DMS153 treated with DMSO at 0.1 percent for 48 hours (cell line): ENCODE measurements at regions not wholly inside any gene's neighbourhood (a gene's known extent, or its start where the extent isn't known, plus 50 kb on each side); places are given as distances from the start of the nearest gene placed in this dataset.
"Not testable (repeated sequence)": the region's sequence is repeated elsewhere in the genome, so short reads cannot be mapped to it uniquely, and the experiment has no call there.

ENCODE experiments used
- DNase-seq: peaks from one replicate; lab custom pipeline; 2025; ENCODE audit not compliant: unreplicated experiment; lab: John Stamatoyannopoulos, UW

DNA sequence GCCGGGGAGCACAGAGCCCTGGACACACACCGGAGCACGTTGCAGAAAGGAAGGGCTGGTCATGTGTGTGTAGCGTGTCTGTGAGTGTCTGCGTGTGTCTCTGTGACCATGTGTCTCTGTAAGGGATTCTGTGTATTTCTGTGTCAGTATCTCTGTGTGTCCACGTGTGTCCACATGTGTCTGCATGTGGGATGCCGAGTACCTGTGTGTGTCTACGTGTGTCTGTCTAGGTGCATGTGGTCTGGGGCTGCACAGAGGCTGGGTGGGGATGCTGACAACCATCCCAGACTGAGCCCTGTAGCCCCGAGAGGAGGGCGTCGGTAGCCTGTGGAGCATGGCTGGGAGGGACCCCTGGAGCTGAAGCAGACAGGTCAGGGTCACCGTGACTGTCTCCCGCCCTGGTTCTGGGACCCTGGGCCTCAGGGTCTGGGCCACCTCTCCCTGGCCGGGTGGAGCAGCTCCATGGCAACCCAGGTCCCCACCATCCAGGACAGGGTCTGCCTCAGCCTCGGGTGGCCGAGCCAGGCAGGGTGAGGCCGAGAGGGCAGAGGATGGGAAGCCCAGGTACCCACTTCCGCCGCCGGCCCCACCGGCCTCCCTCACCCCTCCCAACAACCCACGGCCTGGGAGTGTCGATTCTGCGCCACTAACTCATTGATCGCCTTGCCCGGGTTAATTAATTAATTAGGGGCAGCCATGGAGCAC lies 122.7 kb downstream of the FAM53A start:
- no peak for DNase-seq

DNA sequence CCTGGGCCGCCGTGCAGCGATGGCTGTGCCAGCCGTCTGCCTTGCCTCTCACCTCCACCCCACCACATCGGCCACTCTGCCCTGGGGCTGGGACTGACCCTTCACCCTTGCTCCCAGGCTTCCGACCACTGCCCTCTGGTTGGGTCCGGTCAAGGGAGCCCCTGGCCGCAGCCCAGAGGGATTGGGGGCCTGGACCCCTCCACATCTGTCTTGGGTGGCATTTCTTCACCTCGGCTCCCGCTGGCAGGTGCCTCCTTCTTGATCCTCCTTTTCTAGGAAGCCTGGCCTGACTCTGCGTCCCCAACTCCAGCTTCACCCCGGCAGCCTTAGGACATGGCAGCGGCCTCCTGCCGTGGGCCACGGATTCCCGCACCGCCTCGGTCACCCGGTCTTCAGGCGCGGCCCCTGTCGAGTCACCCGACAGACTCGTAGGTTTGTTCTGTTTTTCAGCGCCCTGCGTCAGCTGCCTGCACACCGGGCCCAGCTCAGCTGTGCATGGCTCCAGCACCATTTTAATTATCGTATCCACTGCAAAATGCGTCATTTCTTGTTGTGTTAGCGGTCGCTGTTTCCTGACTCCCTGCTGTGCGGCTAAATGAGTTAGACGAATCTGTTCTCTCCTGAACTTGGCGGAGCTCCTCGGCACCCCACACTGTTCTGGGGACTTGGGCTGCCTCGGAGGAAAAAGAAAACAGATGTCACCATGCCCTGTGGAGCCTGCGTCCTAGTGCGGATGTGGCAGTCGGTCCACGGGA lies 124.0 kb downstream of the FAM53A start:
- no peak for DNase-seq

- DNase-seq, result no peak
Measured at GRCh38 chr4:1558205-1558604, 125.9 kb downstream of the FAM53A start.

GRCh38 chr4:1557221-1557597 lies 126.9 kb downstream of the FAM53A start:
- DNase-seq, result no peak

GRCh38 chr4:1556541-1557220 lies 127.4 kb downstream of the FAM53A start:
- DNase-seq, result no peak

- DNase-seq, result no peak
Measured at GRCh38 chr4:1554876-1555265, 129.2 kb downstream of the FAM53A start.

DNA sequence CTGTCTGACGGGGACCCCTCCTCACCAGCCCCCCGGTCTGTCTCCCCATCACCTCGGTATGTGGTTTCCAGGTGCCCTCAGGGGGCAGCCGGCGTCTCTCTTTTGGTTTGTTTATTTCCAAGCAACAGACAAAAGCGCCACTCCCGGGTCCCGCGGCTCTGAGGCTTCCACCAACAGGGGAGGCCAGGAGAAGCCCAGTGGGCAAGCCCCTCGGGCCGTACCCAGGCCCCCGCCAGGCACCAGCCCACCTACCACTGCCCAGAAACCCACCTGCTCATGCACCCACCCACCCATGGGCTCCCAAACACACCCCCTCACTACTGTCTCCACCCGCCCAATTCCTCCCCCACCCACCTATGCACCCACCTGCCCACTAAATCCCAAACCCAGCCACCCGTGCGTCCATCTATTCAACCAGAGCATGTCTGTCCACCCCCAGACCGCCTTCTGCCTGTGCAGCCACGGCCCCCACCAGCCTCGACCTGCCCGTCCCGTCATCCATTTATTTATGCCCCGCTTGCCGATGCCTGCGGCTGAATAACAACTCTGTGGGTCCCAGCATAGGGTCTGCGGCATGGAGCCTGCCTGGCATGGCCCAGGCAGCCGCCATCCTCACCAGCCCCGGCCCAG lies 129.8 kb downstream of the FAM53A start:
- DNase-seq, result no peak

DNA sequence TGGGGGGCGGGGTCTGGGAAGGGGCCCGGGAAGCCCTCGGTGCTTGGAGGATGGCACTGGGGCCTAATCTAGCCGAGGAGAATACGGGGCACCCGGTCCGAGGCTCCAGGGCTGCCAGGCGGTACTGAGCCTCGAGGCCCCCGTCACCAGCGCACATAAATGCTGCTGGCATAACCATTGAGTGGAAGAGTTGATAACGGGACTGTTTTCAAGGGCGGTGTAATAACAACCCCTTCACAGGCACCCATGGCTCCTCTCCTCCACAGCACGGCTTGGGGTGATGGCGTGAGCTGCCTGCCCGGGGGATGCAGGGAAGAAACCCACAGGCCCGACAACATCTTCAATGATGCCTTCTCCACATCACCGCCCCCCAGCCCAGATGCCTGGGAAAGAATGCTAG lies 130.7 kb downstream of the FAM53A start:
- DNase-seq, result no peak

DNA sequence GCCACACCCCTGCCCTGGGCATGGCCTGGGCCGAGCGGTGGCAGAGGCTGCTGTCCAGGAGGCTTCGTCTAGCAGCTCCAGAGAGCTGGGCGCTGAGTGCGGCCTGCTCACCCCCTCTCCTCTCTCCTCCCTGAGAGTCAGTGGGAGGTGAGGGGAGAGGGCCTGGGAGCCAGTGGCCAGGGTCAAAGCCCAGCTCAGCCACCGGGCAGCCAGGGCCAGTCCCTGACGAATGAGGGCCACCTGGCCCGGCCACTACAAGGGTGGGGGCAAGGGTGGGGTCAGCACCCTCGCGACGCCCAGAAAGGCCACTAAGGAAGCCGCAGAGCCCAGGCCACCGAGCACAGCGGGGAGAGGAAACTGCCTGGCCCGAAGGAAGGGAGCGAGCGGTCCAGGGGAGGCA lies 131.7 kb downstream of the FAM53A start:
- DNase-seq, result no peak

DNA sequence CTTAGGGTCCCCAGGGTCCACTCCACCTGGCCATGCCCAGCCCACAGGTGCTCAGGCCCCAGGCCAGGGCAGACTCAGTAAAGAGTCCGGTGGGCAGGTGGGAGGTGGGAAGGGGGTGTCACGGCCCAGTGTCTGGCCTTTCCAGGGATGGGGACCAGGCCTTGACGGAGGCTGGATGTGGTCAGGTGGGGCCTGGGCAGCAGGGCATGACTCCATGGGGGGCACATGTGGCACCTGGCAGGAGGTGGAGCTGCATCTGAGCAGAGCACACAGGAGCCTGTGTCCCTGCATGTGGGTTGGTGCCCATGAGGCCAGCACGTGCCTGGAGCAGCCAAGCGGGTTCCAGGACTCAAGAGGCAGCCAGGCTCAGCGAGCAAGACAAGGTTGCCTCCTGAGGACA lies 132.9 kb downstream of the FAM53A start:
- DNase-seq, result no peak

- DNase-seq, result no peak
Measured at GRCh38 chr4:1550122-1551070, 133.7 kb downstream of the FAM53A start.

DNA sequence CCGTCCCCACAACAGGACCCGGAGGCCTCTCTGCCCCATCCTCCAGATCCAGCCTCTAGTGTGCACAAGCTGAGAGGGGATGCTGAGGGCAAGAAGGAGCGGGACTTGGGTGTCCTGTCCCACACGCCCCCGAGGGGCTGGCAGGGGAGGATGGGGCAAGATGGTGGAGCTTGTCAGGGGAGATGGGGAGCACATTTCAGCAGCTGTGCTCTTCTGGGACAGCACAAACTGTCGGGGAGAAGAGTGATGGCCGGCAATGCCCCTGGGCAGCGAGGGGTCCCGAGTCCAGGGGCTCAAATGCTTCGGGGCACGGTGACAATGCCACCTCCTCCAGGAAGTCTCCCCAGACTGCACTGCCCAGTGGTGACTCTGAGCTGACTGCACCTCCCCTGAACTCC lies 134.5 kb downstream of the FAM53A start:
- no peak for DNase-seq

- not testable (repeated sequence) for DNase-seq
Measured at GRCh38 chr4:1548827-1549637, 135.1 kb downstream of the FAM53A start.

- no peak for DNase-seq
Measured at GRCh38 chr4:1547856-1548826, 136.0 kb downstream of the FAM53A start.

GRCh38 chr4:1547131-1547855 lies 136.8 kb downstream of the FAM53A start:
- no peak for DNase-seq

GRCh38 chr4:1544861-1545281 lies 138.6 kb upstream of the NKX1-1 start:
- DNase-seq, result peak; percentile 24

- not testable (repeated sequence) for DNase-seq
Measured at GRCh38 chr4:1544435-1544834, 138.2 kb upstream of the NKX1-1 start.

DNA sequence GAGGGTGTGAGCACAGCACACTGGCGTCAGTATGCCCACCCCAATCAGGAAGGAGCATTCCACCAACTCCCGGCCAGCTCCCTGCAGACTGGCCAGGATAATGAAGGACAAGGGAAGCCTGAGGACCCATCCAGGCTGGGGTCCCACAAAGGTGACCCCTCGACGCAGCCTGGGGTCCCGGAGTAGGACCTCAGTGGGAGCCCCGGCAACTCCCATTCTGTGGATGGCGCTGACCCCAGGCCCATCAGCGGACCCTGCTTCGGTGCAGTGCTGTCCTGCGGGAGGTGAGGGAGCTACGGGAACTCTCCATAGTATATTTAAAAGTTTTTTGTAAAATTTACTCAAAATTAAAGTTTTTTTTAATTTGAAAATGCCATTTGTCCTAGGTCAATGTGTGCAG lies 137.7 kb upstream of the NKX1-1 start:
- no peak for DNase-seq
